Caco-2 (cell line): ENCODE measurements at regions not wholly inside any gene's neighbourhood (a gene's known extent, or its start where the extent isn't known, plus 50 kb on each side); places are given as distances from the start of the nearest gene placed in this dataset.

Experiments used
- BruUV-seq: library from RNA; stranded (reverse); fragments of 400-500 nt; replicated peaks from 2 replicates; lab custom pipeline; 2021; lab: Mats Ljungman, UMichigan
- CTCF ChIA-PET: fragments of 300-600 bp; sonication (Branson Sonifier 250); formaldehyde crosslinking; loops from one replicate; lab custom pipeline; 2022; ENCODE audit warnings: antibody characterized with exemption; lab: Charles Lee
- POLR2A ChIA-PET: fragments of 300-600 bp; sonication (Branson Sonifier 250); formaldehyde crosslinking; loops from one replicate; lab custom pipeline; 2022; ENCODE audit warnings: antibody characterized with exemption; lab: Charles Lee
- DNase-seq, 2 experiments: peaks; one replicate each; pipeline versions ENCODE4 v3.0.0 to v3.0.0-alpha.2; 2020 to 2022
- H3K27me3 ChIP-seq: replicated peaks from 2 replicates; pipeline ENCODE4 v1.6.0; 2011; ENCODE audit warnings: low read length; ENCODE audit not compliant: control insufficient read depth, insufficient read depth
- H3K36me3 ChIP-seq: 2 replicates; pipeline ENCODE4 v1.5.1; 2011; ENCODE audit warnings: low read length; ENCODE audit not compliant: control insufficient read depth, insufficient read depth
- H3K4me1 ChIP-seq: fragments of 250-450 bp; sonication (Bioruptor Pico); 2 replicates; pipeline ENCODE4 v1.5.1; 2020; ENCODE audit warnings: mild to moderate bottlenecking
- H3K4me3 ChIP-seq: 2 replicates; pipeline ENCODE4 v1.5.1; 2011; ENCODE audit warnings: low read depth, mild to moderate bottlenecking, control low read depth, low read length
- H3K9me3 ChIP-seq: fragments of 250-450 bp; sonication (Bioruptor Pico); 2 replicates; pipeline ENCODE4 v1.5.1; 2020; ENCODE audit warnings: mild to moderate bottlenecking, moderate library complexity
- H3K27ac Mint-ChIP-seq: one replicate; pipeline ENCODE4 v1.8.0; 2022; ENCODE audit warnings: mixed read lengths; ENCODE audit not compliant: unreplicated experiment
- H3K27me3 Mint-ChIP-seq: one replicate; pipeline ENCODE4 v1.8.0; 2022; ENCODE audit warnings: mixed read lengths; ENCODE audit not compliant: insufficient read depth, unreplicated experiment
- H3K36me3 Mint-ChIP-seq: one replicate; pipeline ENCODE4 v1.8.0; 2022; ENCODE audit warnings: mild to moderate bottlenecking, mixed read lengths; ENCODE audit not compliant: insufficient read depth, unreplicated experiment
- H3K4me1 Mint-ChIP-seq: one replicate; pipeline ENCODE4 v1.8.0; 2022; ENCODE audit warnings: low read depth, mixed read lengths; ENCODE audit not compliant: unreplicated experiment
- H3K4me3 Mint-ChIP-seq: one replicate; pipeline ENCODE4 v1.8.0; 2022; ENCODE audit warnings: mild to moderate bottlenecking, moderate library complexity, mixed read lengths; ENCODE audit not compliant: unreplicated experiment
- H3K9me3 Mint-ChIP-seq: one replicate; pipeline ENCODE4 v1.8.0; 2022; ENCODE audit warnings: mixed read lengths; ENCODE audit not compliant: unreplicated experiment
- CTCF ChIP-seq, 2 experiments: fragments of 200-600 bp in 1 of 2; IDR thresholded peaks; 1 replicate in 1 of 2; 2 replicates in 1 of 2; pipeline versions ENCODE4 v1.5.1 to v1.8.0; 2011 to 2022; ENCODE audit warnings: antibody characterized with exemption in 1 of 2, control low read depth in 1 of 2, inconsistent platforms in 1 of 2, low read depth in 1 of 2, low read length in 1 of 2, mild to moderate bottlenecking in 1 of 2, moderate library complexity in 1 of 2; ENCODE audit not compliant: insufficient read depth in 1 of 2, severe bottlenecking in 1 of 2, unreplicated experiment in 1 of 2
- intact Hi-C: fragments of 100-400 bp; cut with micrococcal nuclease; formaldehyde crosslinking; loops from one replicate; pipeline ENCODE4 v1.10.0; 2022; ENCODE audit not compliant: unreplicated experiment

GRCh38 chr20:39825950-39826349, 863.1 kb downstream of the MAFB start:
- Histone ChIP-seq H3K9me3 (no peaks in the 10 kb centered on the region), H3K27me3 (no peaks in the 10 kb centered on the region), H3K4me1 (no peaks in the 10 kb centered on the region), H3K36me3 (no peaks in the 10 kb centered on the region), H3K4me3 (no peak overlapping the region)
- ChIA-PET CTCF (no interaction called here), POLR2A (no interaction called here)
- no peaks in the 10 kb centered on the region for H3K4me1 Mint-ChIP-seq
- intact Hi-C loops = no loop called here
- no peak overlapping the region for H3K4me3 Mint-ChIP-seq
- H3K9me3 Mint-ChIP-seq = no peaks in the 10 kb centered on the region
- H3K27ac Mint-ChIP-seq = no peak overlapping the region
- H3K27me3 Mint-ChIP-seq = peaks cover 6% of the 10 kb centered on the region
- H3K36me3 Mint-ChIP-seq = no peaks in the 10 kb centered on the region
- TF ChIP-seq CTCF (IDR thresholded peaks at IDR 0.05; ENCODE audit: insufficient read depth in 1 of 2, low read depth in 1 of 2, low read length in 1 of 2, severe bottlenecking in 1 of 2, unreplicated experiment in 1 of 2) = no peak
- no peak for DNase-seq
- no TSS peak for BruUV-seq

DNA sequence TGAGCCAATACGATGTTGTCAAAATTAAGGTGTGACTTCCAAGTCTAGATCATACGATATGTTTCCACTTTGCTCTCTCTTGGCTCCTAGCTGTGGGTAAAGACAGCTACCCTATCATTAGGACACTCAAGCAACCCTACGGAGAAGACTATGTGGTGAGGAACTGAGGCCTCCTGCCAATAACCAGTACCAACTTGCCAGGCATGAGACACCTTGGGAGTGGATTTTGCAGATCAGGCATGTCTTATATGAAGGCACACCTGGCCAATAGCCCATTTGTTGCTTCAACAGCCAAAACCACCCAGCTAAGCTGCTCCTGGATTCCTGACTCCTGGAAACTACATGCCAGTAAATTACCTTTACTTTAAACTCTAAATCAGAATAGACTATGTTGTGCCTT, 863.4 kb downstream of the DHX35 start:
- Histone ChIP-seq H3K36me3 (no peaks in the 10 kb centered on the region), H3K27me3 (no peaks in the 10 kb centered on the region), H3K9me3 (no peaks in the 10 kb centered on the region), H3K4me3 (no peak overlapping the region), H3K4me1 (no peaks in the 10 kb centered on the region)
- no peak overlapping the region for H3K27ac Mint-ChIP-seq
- DNase-seq = no peak
- no peak overlapping the region for H3K4me3 Mint-ChIP-seq
- intact Hi-C loops = no loop called here
- peaks cover 6% of the 10 kb centered on the region for H3K27me3 Mint-ChIP-seq
- no peak for TF ChIP-seq CTCF (IDR thresholded peaks at IDR 0.05; ENCODE audit: insufficient read depth in 1 of 2, low read depth in 1 of 2, low read length in 1 of 2, severe bottlenecking in 1 of 2, unreplicated experiment in 1 of 2)
- ChIA-PET CTCF (no interaction called here), POLR2A (no interaction called here)
- H3K9me3 Mint-ChIP-seq = no peaks in the 10 kb centered on the region
- no TSS peak for BruUV-seq
- H3K36me3 Mint-ChIP-seq = no peaks in the 10 kb centered on the region
- no peaks in the 10 kb centered on the region for H3K4me1 Mint-ChIP-seq

GRCh38 chr20:39823224-39823623, 861.1 kb downstream of the DHX35 start:
- no peak overlapping the region for H3K4me3 ChIP-seq
- Mint-ChIP-seq H3K27ac (no peak overlapping the region), H3K36me3 (no peaks in the 10 kb centered on the region), H3K9me3 (no peaks in the 10 kb centered on the region), H3K27me3 (peaks cover 3% of the 10 kb centered on the region), H3K4me1 (no peaks in the 10 kb centered on the region), H3K4me3 (no peak overlapping the region)
- H3K36me3 ChIP-seq = no peaks in the 10 kb centered on the region
- H3K27me3 ChIP-seq = no peaks in the 10 kb centered on the region
- no peak for TF ChIP-seq CTCF (IDR thresholded peaks at IDR 0.05; ENCODE audit: insufficient read depth in 1 of 2, low read depth in 1 of 2, low read length in 1 of 2, severe bottlenecking in 1 of 2, unreplicated experiment in 1 of 2)
- ChIA-PET CTCF (no interaction called here), POLR2A (no interaction called here)
- H3K9me3 ChIP-seq = no peaks in the 10 kb centered on the region
- intact Hi-C loops = no loop called here
- BruUV-seq = no TSS peak
- H3K4me1 ChIP-seq = no peaks in the 10 kb centered on the region
- no peak for DNase-seq
